T47D (cell line): ENCODE measurements at regions not wholly inside any gene's neighbourhood (a gene's known extent, or its start where the extent isn't known, plus 50 kb on each side); places are given as distances from the start of the nearest gene placed in this dataset.
A peak's percentile ranks its signal among the peaks of the same experiment; 100 is the strongest.

Experiments
- DNase-seq, 2 experiments: peaks; one replicate each; pipeline versions ENCODE4 v3.0.0 to v3.0.0-alpha.2; 2011 to 2012; ENCODE audit warnings: low read depth in 1 of 2, low spot score in 1 of 2
- JUND ChIP-seq: IDR thresholded peaks from 2 replicates; pipeline ENCODE4 v1.6.1; 2012; ENCODE audit warnings: low read depth
- in situ Hi-C: cut with HindIII; loops from 2 replicates; pipeline ENCODE4 v1.10.0; 2016; ENCODE audit warnings: low sequenced_read_pairs, low pct_unique_long_range_greater_than_20kb

- in situ Hi-C loops: no loop called here
- TF ChIP-seq JUND: no peak
- DNase-seq: no peak
These were observed 238.6 kb upstream of the DDHD1 start for GRCh38 chr14:53391631-53392285.

- no peak for TF ChIP-seq JUND
- in situ Hi-C loops: no loop called here
- peak in 1 of 2 experiments; percentile 43 for DNase-seq
These were observed 238.0 kb upstream of the DDHD1 start for GRCh38 chr14:53391156-53391555.

GRCh38 chr14:53390008-53390407 is 236.9 kb upstream of the DDHD1 start:
- no peak for TF ChIP-seq JUND
- in situ Hi-C loops: no loop called here

GRCh38 chr14:53389202-53389601 is 236.1 kb upstream of the DDHD1 start:
- in situ Hi-C loops: no loop called here
- DNase-seq: no peak
- TF ChIP-seq JUND: no peak

More at GRCh38 chr14:53390008-53390407, 236.9 kb upstream of the DDHD1 start:
- no peak for DNase-seq

- no peak for DNase-seq
- TF ChIP-seq JUND: no peak
- in situ Hi-C loops: no loop called here
These were observed 233.2 kb upstream of the DDHD1 start for GRCh38 chr14:53386362-53386761.

GRCh38 chr14:53384536-53384935 is 231.4 kb upstream of the DDHD1 start:
- TF ChIP-seq JUND: no peak
- in situ Hi-C loops: no loop called here
- no peak for DNase-seq

GRCh38 chr14:53384073-53384472 is 230.9 kb upstream of the DDHD1 start:
- no peak for DNase-seq
- in situ Hi-C loops: no loop called here
- TF ChIP-seq JUND: no peak

- in situ Hi-C loops: no loop called here
- no peak for DNase-seq
- no peak for TF ChIP-seq JUND
These were observed 228.8 kb upstream of the DDHD1 start for GRCh38 chr14:53381895-53382294.

GRCh38 chr14:53380867-53381225 is 227.7 kb upstream of the DDHD1 start:
- DNase-seq: no peak
- in situ Hi-C loops: no loop called here
- no peak for TF ChIP-seq JUND

- in situ Hi-C loops: no loop called here
- DNase-seq: no peak
- no peak for TF ChIP-seq JUND
These were observed 227.1 kb upstream of the DDHD1 start for GRCh38 chr14:53380052-53380866.

GRCh38 chr14:53378142-53378541 is 225.0 kb upstream of the DDHD1 start:
- DNase-seq: no peak
- no peak for TF ChIP-seq JUND
- in situ Hi-C loops: no loop called here

GRCh38 chr14:53376064-53376463 is 222.9 kb upstream of the DDHD1 start:
- DNase-seq: no peak
- in situ Hi-C loops: no loop called here
- TF ChIP-seq JUND: no peak

- DNase-seq: no peak
- in situ Hi-C loops: no loop called here
- no peak for TF ChIP-seq JUND
These were observed 222.5 kb upstream of the DDHD1 start for GRCh38 chr14:53375599-53375998.
